Panc1 (cell line): ENCODE measurements at regions not wholly inside any gene's neighbourhood (a gene's known extent, or its start where the extent isn't known, plus 50 kb on each side); places are given as distances from the start of the nearest gene placed in this dataset.

Experiments used
- ATAC-seq: fragments of 200-7000 bp; cut with Tn5 transposase; 2 replicates; pipeline ENCODE4 v1.9.1; 2020; ENCODE audit warnings: mild to moderate bottlenecking, moderate library complexity
- BruUV-seq: library from RNA; stranded (reverse); fragments of 400-500 nt; replicated peaks from 2 replicates; lab custom pipeline; 2021; lab: Mats Ljungman, UMichigan
- CTCF ChIA-PET: fragments of 300-600 bp; sonication (Branson Sonifier 250); formaldehyde crosslinking; loops from one replicate; lab custom pipeline; 2022; ENCODE audit warnings: antibody characterized with exemption; lab: Charles Lee
- POLR2A ChIA-PET: fragments of 300-600 bp; sonication (Branson Sonifier 250); formaldehyde crosslinking; loops from one replicate; lab custom pipeline; 2022; ENCODE audit warnings: antibody characterized with exemption; lab: Charles Lee
- DNase-seq: peaks from one replicate; pipeline ENCODE4 v3.0.0-alpha.2; 2010; ENCODE audit warnings: low read depth, low spot score
- H3K27ac ChIP-seq: 2 replicates; pipeline ENCODE4 v1.5.1; 2011; ENCODE audit warnings: mild to moderate bottlenecking, low read length, inconsistent platforms
- H3K27me3 ChIP-seq: fragments of 200-500 bp; sonication (Bioruptor generic); 2 replicates; pipeline ENCODE4 v1.6.0; 2014; ENCODE audit warnings: low read length, inconsistent platforms; ENCODE audit not compliant: control insufficient read depth, insufficient read depth
- H3K36me3 ChIP-seq: fragments of 200-500 bp; sonication (Bioruptor generic); 2 replicates; pipeline ENCODE4 v1.5.1; 2014; ENCODE audit warnings: inconsistent platforms, mild to moderate bottlenecking, low read length, moderate library complexity; ENCODE audit not compliant: control insufficient read depth, insufficient read depth
- H3K4me1 ChIP-seq: 2 replicates; pipeline ENCODE4 v1.5.1; 2011; ENCODE audit warnings: inconsistent platforms, mild to moderate bottlenecking, low read length, moderate library complexity; ENCODE audit not compliant: control insufficient read depth, insufficient read depth
- H3K4me3 ChIP-seq, 2 experiments: 2 replicates each; pipeline ENCODE4 v1.5.1; 2011 to 2012; ENCODE audit warnings: low read depth in 2 of 2, low read length in 2 of 2, mild to moderate bottlenecking in 2 of 2, inconsistent platforms in 1 of 2, moderate library complexity in 1 of 2
- H3K9me3 ChIP-seq: fragments of 200-500 bp; sonication (Bioruptor generic); 2 replicates; pipeline ENCODE4 v1.5.1; 2014; ENCODE audit warnings: low read depth, mild to moderate bottlenecking, inconsistent platforms, low read length, moderate library complexity; ENCODE audit not compliant: control insufficient read depth, insufficient read depth
- CTCF ChIP-seq: fragments of 450-650 bp; IDR thresholded peaks from 2 replicates; pipeline ENCODE4 v1.5.1; 2017; ENCODE audit warnings: mild to moderate bottlenecking
- POLR2AphosphoS5 ChIP-seq: IDR thresholded peaks from 2 replicates; pipeline ENCODE4 v1.6.1; 2012; ENCODE audit warnings: mild to moderate bottlenecking, low read depth, low read length, moderate library complexity
- REST ChIP-seq, 2 experiments: IDR thresholded peaks; 2 replicates each; pipeline ENCODE4 v1.6.1; 2011 to 2012; ENCODE audit warnings: low read depth in 2 of 2, control low read depth in 1 of 2, low read length in 1 of 2, mild to moderate bottlenecking in 1 of 2, moderate library complexity in 1 of 2; ENCODE audit not compliant: insufficient read depth in 1 of 2
- SIN3A ChIP-seq: IDR thresholded peaks from 2 replicates; pipeline ENCODE4 v1.6.1; 2012; ENCODE audit warnings: low read depth, mild to moderate bottlenecking, low read length, moderate library complexity, borderline replicate concordance; ENCODE audit not compliant: insufficient read depth
- TCF7L2 ChIP-seq: IDR thresholded peaks from 2 replicates; pipeline ENCODE4 v1.6.1; 2011; ENCODE audit warnings: mild to moderate bottlenecking, low read depth, low read length, inconsistent platforms
- in situ Hi-C: cut with HindIII; loops from 2 replicates; pipeline ENCODE4 v1.10.0; 2016; ENCODE audit warnings: low sequenced_read_pairs, low pct_unique_long_range_greater_than_20kb
- intact Hi-C: fragments of 100-400 bp; cut with micrococcal nuclease; formaldehyde crosslinking; loops from one replicate; pipeline ENCODE4 v1.10.0; 2022; ENCODE audit not compliant: unreplicated experiment

GRCh38 chr7:12785473-12785872, 98.0 kb downstream of the ARL4A start:
- no peaks in the 10 kb centered on the region for H3K36me3 ChIP-seq
- TF ChIP-seq SIN3A, result no peak
- no peak for TF ChIP-seq TCF7L2
- TF ChIP-seq POLR2AphosphoS5, result no peak
- no peak for TF ChIP-seq REST (IDR thresholded peaks at IDR 0.05; ENCODE audit: insufficient read depth in 1 of 2, low read depth in 2 of 2, low read length in 1 of 2)
- no peak for TF ChIP-seq CTCF
- intact Hi-C loops (no loop called here), in situ Hi-C loops (no loop called here)
- DNase-seq (no peak), ATAC-seq (no peak)
- H3K4me1 ChIP-seq, result no peaks in the 10 kb centered on the region
- H3K4me3 ChIP-seq, result no peak overlapping the region
- no peak overlapping the region for H3K27ac ChIP-seq
- H3K9me3 ChIP-seq, result no peaks in the 10 kb centered on the region
- CTCF ChIA-PET, result no interaction called here
- no TSS peak for BruUV-seq
- no peaks in the 10 kb centered on the region for H3K27me3 ChIP-seq
- POLR2A ChIA-PET, result no interaction called here

DNA sequence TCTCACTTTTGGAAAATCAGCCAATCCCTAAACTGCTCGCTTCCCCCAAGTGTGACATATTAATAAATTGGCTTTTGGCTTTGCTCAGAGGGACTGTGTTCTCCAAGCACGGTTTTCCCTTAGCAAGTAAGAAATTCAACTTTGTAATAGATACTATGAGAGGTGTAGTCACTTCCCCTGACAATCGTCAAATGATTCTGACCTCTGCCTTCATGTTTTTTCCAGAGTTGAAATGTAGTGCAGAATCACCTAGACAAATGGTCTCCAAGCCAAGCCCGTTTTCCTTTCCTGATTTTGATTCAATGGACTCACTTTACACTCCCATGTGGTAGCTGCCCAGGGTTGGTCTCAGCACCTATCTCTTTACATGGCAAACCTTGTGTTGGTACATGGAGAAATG, 99.1 kb downstream of the ARL4A start:
- ChIA-PET CTCF (interaction anchor here (0.5 kb wide), 1 partner anchor 97 kb away, joined by 8 read pairs; no protein-coding TSS in a partner anchor), POLR2A (no interaction called here)
- TF ChIP-seq SIN3A (no peak), CTCF (no peak), REST (IDR thresholded peaks at IDR 0.05; ENCODE audit: insufficient read depth in 1 of 2, low read depth in 2 of 2, low read length in 1 of 2) (no peak), TCF7L2 (no peak), POLR2AphosphoS5 (no peak)
- no peak for DNase-seq
- intact Hi-C loops, result no loop called here
- H3K9me3 ChIP-seq, result no peaks in the 10 kb centered on the region
- no TSS peak for BruUV-seq
- H3K36me3 ChIP-seq, result no peaks in the 10 kb centered on the region
- no peak overlapping the region for H3K27ac ChIP-seq
- no peaks in the 10 kb centered on the region for H3K4me1 ChIP-seq
- no peak for ATAC-seq
- in situ Hi-C loops, result no loop called here
- no peak overlapping the region for H3K4me3 ChIP-seq
- H3K27me3 ChIP-seq, result no peaks in the 10 kb centered on the region
